IMR-90 (cell line): ENCODE measurements at regions not wholly inside any gene's neighbourhood (a gene's known extent, or its start where the extent isn't known, plus 50 kb on each side); places are given as distances from the start of the nearest gene placed in this dataset.

Experiments used
- ATAC-seq: fragments of 200-7000 bp; cut with Tn5 transposase; 2 replicates; pipeline ENCODE4 v1.9.1; 2020; ENCODE audit warnings: low read depth, mild to moderate bottlenecking, moderate library complexity
- BruUV-seq: library from RNA; stranded (reverse); fragments of 400-500 nt; replicated peaks from 2 replicates; lab custom pipeline; 2021; lab: Mats Ljungman, UMichigan
- CTCF ChIA-PET: fragments of 300-600 bp; formaldehyde crosslinking; extraction: SDS; loops from one replicate; lab custom pipeline; 2021; ENCODE audit warnings: antibody characterized with exemption; lab: Yijun Ruan, JAX
- POLR2A ChIA-PET: fragments of 300-600 bp; sonication (Branson Sonifier 250); formaldehyde crosslinking; loops from one replicate; lab custom pipeline; 2022; ENCODE audit warnings: antibody characterized with exemption; ENCODE audit not compliant: unreplicated experiment; lab: Charles Lee
- DNase-seq: peaks from one replicate; pipeline ENCODE4 v3.0.0; 2013
- H2AFZ ChIP-seq: replicated peaks from 2 replicates; pipeline ENCODE3; 2013; ENCODE audit warnings: low read length, mild to moderate bottlenecking; ENCODE audit not compliant: poor library complexity
- H2AK5ac ChIP-seq: 2 replicates; pipeline ENCODE4 v1.6.1; 2013; ENCODE audit warnings: low read depth, low read length, inconsistent platforms
- H2AK9ac ChIP-seq: replicated peaks from 2 replicates; pipeline ENCODE3; 2013; ENCODE audit warnings: mild to moderate bottlenecking, low read depth, low read length, moderate library complexity; ENCODE audit not compliant: poor library complexity
- H2BK120ac ChIP-seq: 2 replicates; pipeline ENCODE4 v1.6.1; 2013; ENCODE audit warnings: low read depth, low read length, inconsistent platforms
- H2BK15ac ChIP-seq: 3 replicates; pipeline ENCODE4 v1.6.1; 2013; ENCODE audit warnings: low read depth, low read length, inconsistent platforms
- H2BK20ac ChIP-seq: 2 replicates; pipeline ENCODE4 v1.6.1; 2013; ENCODE audit warnings: low read depth, mild to moderate bottlenecking, inconsistent platforms, low read length, moderate library complexity
- H2BK5ac ChIP-seq: 2 replicates; pipeline ENCODE4 v1.6.1; 2013; ENCODE audit warnings: mild to moderate bottlenecking, low read depth, low read length, inconsistent platforms; ENCODE audit not compliant: poor library complexity, severe bottlenecking
- H3K14ac ChIP-seq: replicated peaks from 2 replicates; pipeline ENCODE4 v1.6.1; 2013; ENCODE audit warnings: low read depth, low read length, inconsistent platforms
- H3K18ac ChIP-seq: 2 replicates; pipeline ENCODE4 v1.6.1; 2013; ENCODE audit warnings: low read depth, low read length, control low read depth
- H3K23ac ChIP-seq: 2 replicates; pipeline ENCODE4 v1.6.1; 2013; ENCODE audit warnings: low read depth, low read length, inconsistent platforms
- H3K27ac ChIP-seq: 2 replicates; pipeline ENCODE4 v1.5.1; 2013; ENCODE audit warnings: mild to moderate bottlenecking, control low read depth, low read length; ENCODE audit not compliant: insufficient read depth
- H3K27me3 ChIP-seq: 2 replicates; pipeline ENCODE4 v1.6.1; 2013; ENCODE audit warnings: low read length; ENCODE audit not compliant: control insufficient read depth, insufficient read depth
- H3K36me3 ChIP-seq: 2 replicates; pipeline ENCODE4 v1.6.1; 2013; ENCODE audit warnings: low read length, mixed read lengths; ENCODE audit not compliant: control insufficient read depth, insufficient read depth
- H3K4ac ChIP-seq: 2 replicates; pipeline ENCODE4 v1.6.1; 2013; ENCODE audit warnings: low read depth, low read length, inconsistent platforms
- H3K4me1 ChIP-seq: 2 replicates; pipeline ENCODE4 v1.6.1; 2013; ENCODE audit warnings: low read length, mixed read lengths; ENCODE audit not compliant: control insufficient read depth, insufficient read depth
- H3K4me2 ChIP-seq: 2 replicates; pipeline ENCODE4 v1.6.1; 2013; ENCODE audit warnings: low read depth, mild to moderate bottlenecking, control low read depth, low read length, moderate library complexity
- H3K4me3 ChIP-seq: 2 replicates; pipeline ENCODE4 v1.5.1; 2013; ENCODE audit warnings: low read depth, mild to moderate bottlenecking, control low read depth, low read length, moderate library complexity; ENCODE audit not compliant: insufficient read depth
- H3K56ac ChIP-seq: 2 replicates; pipeline ENCODE4 v1.6.1; 2013; ENCODE audit warnings: low read length, inconsistent platforms; ENCODE audit not compliant: insufficient read depth; ENCODE audit errors: extremely low read depth
- H3K79me1 ChIP-seq, 2 experiments: 2 replicates each; pipeline ENCODE4 v1.6.1; 2013; ENCODE audit warnings: low read length in 2 of 2, inconsistent platforms in 1 of 2, low read depth in 1 of 2
- H3K9ac ChIP-seq: 2 replicates; pipeline ENCODE4 v1.6.1; 2013; ENCODE audit warnings: low read depth, low read length, control low read depth
- H3K9me1 ChIP-seq: 2 replicates; pipeline ENCODE4 v1.6.1; 2013; ENCODE audit warnings: low read length, inconsistent platforms; ENCODE audit not compliant: insufficient read depth
- H3K9me3 ChIP-seq: 2 replicates; pipeline ENCODE4 v1.6.1; 2013; ENCODE audit warnings: low read length; ENCODE audit not compliant: control insufficient read depth, insufficient read depth
- H4K20me1 ChIP-seq: 2 replicates; pipeline ENCODE4 v1.6.1; 2013; ENCODE audit warnings: low read length, inconsistent platforms; ENCODE audit not compliant: insufficient read depth
- H4K5ac ChIP-seq: 2 replicates; pipeline ENCODE4 v1.6.1; 2013; ENCODE audit warnings: mild to moderate bottlenecking, low read depth, low read length, control low read depth
- H4K8ac ChIP-seq, 2 experiments: 2 replicates each; pipeline ENCODE4 v1.6.1; 2013; ENCODE audit warnings: low read depth in 2 of 2, low read length in 2 of 2, control low read depth in 1 of 2, inconsistent platforms in 1 of 2
- H4K91ac ChIP-seq: 2 replicates; pipeline ENCODE4 v1.6.1; 2013; ENCODE audit warnings: low read depth, low read length, inconsistent platforms; ENCODE audit not compliant: insufficient read depth
- BHLHE40 ChIP-seq: fragments of 150-350 bp; IDR thresholded peaks from 2 replicates; pipeline ENCODE4 v1.6.1; 2016; ENCODE audit warnings: mild to moderate bottlenecking, low read depth, low read length
- CEBPB ChIP-seq: IDR thresholded peaks from 2 replicates; pipeline ENCODE4 v1.6.1; 2012; ENCODE audit warnings: low read depth, low read length, improper control_type of control experiment
- CHD1 ChIP-seq: IDR thresholded peaks from 2 replicates; pipeline ENCODE4 v1.6.1; 2012; ENCODE audit warnings: low read depth, low read length, improper control_type of control experiment
- CTCF ChIP-seq: conservative IDR thresholded peaks from 2 replicates; pipeline ENCODE4 v1.5.1; 2012; ENCODE audit warnings: mild to moderate bottlenecking, low read depth, low read length, improper control_type of control experiment
- ELK1 ChIP-seq: fragments of 150-350 bp; IDR thresholded peaks from 2 replicates; pipeline ENCODE4 v1.6.1; 2016; ENCODE audit warnings: low read depth, mild to moderate bottlenecking, low read length, moderate library complexity, borderline replicate concordance
- FOS ChIP-seq: fragments of 150-350 bp; IDR thresholded peaks from 2 replicates; pipeline ENCODE4 v1.6.1; 2016; ENCODE audit warnings: low read depth, low read length
- MAFK ChIP-seq: IDR thresholded peaks from 2 replicates; pipeline ENCODE4 v1.6.1; 2012; ENCODE audit warnings: low read depth, low read length, improper control_type of control experiment
- MAZ ChIP-seq: IDR thresholded peaks from 2 replicates; pipeline ENCODE4 v1.6.1; 2012; ENCODE audit warnings: low read depth, mild to moderate bottlenecking, low read length, improper control_type of control experiment, moderate library complexity, borderline replicate concordance
- MXI1 ChIP-seq: IDR thresholded peaks from 2 replicates; pipeline ENCODE4 v1.6.1; 2012; ENCODE audit warnings: low read depth, mild to moderate bottlenecking, low read length, moderate library complexity, borderline replicate concordance
- NFE2L2 ChIP-seq: fragments of 150-350 bp; IDR thresholded peaks from 2 replicates; pipeline ENCODE4 v1.6.1; 2016; ENCODE audit warnings: low read depth, mild to moderate bottlenecking, low read length
- POLR2A ChIP-seq: IDR thresholded peaks from 2 replicates; pipeline ENCODE4 v1.6.1; 2012; ENCODE audit warnings: mild to moderate bottlenecking, low read depth, low read length
- RAD21 ChIP-seq: IDR thresholded peaks from 2 replicates; pipeline ENCODE4 v1.6.1; 2012; ENCODE audit warnings: low read length, improper control_type of control experiment
- RCOR1 ChIP-seq: IDR thresholded peaks from 2 replicates; pipeline ENCODE4 v1.6.1; 2012; ENCODE audit warnings: mild to moderate bottlenecking, low read length, improper control_type of control experiment; ENCODE audit not compliant: insufficient replicate concordance
- RFX5 ChIP-seq: IDR thresholded peaks from 2 replicates; pipeline ENCODE4 v1.8.0; 2012; ENCODE audit warnings: low read depth, mild to moderate bottlenecking, low read length, moderate library complexity
- SMC3 ChIP-seq: fragments of 150-350 bp; IDR thresholded peaks from 2 replicates; pipeline ENCODE4 v1.6.1; 2016; ENCODE audit warnings: low read depth, mild to moderate bottlenecking, antibody characterized with exemption, low read length, moderate library complexity
- USF2 ChIP-seq: fragments of 150-350 bp; IDR thresholded peaks from 2 replicates; pipeline ENCODE4 v1.6.1; 2017; ENCODE audit warnings: mild to moderate bottlenecking, antibody characterized with exemption, low read length, low read depth
- WGBS, 2 experiments: methylation state at CpG; one replicate each; pipeline versions ENCODE4 v1.1.5 to v1.1.7; 2013; ENCODE audit warnings: missing lambda C conversion rate in 2 of 2; ENCODE audit not compliant: insufficient read length in 1 of 2; ENCODE audit errors: extremely low coverage in 2 of 2; 5-methylcytosine and 5-hydroxymethylcytosine counted together
- dilution Hi-C: fragments of 300-500 bp; cut with HindIII; formaldehyde crosslinking; loops from one replicate; pipeline ENCODE4 v1.14.3; 2018; ENCODE audit warnings: low sequenced_read_pairs; ENCODE audit not compliant: unreplicated experiment
- in situ Hi-C: fragments of 300-500 bp; cut with MboI; formaldehyde crosslinking; loops from 3 replicates; pipeline ENCODE4 v1.14.3; 2019; ENCODE audit warnings: low sequenced_read_pairs, inconsistent platforms, mixed read lengths
- intact Hi-C: fragments of 100-400 bp; cut with micrococcal nuclease; formaldehyde crosslinking; loops from 2 replicates; pipeline ENCODE4 v1.10.0; 2022

- ChIA-PET CTCF (no interaction called here), POLR2A (no interaction called here)
- no peaks in the 10 kb centered on the region for H3K79me1 ChIP-seq
- no peak overlapping the region for H3K18ac ChIP-seq
- DNase-seq (no peak), ATAC-seq (no peak)
- no peak overlapping the region for H3K14ac ChIP-seq
- no peaks in the 10 kb centered on the region for H3K27me3 ChIP-seq
- intact Hi-C loops (no loop called here), dilution Hi-C loops (no loop called here), in situ Hi-C loops (no loop called here)
- H3K4me3 ChIP-seq = no peak overlapping the region
- no peak overlapping the region for H3K23ac ChIP-seq
- no TSS peak for BruUV-seq
- no peak overlapping the region for H3K27ac ChIP-seq
- H4K5ac ChIP-seq = no peak overlapping the region
- no peak overlapping the region for H4K91ac ChIP-seq
- H3K9me1 ChIP-seq = no peaks in the 10 kb centered on the region
- H2AFZ ChIP-seq = no peak overlapping the region
- no CpG with 5 or more reads among the region's 5 CpGs for WGBS, 2 experiments
- H4K8ac ChIP-seq = no peak overlapping the region
- H3K9ac ChIP-seq = no peak overlapping the region
- no peak overlapping the region for H3K56ac ChIP-seq
- no peak overlapping the region for H3K4me2 ChIP-seq
- H2AK9ac ChIP-seq = no peak overlapping the region
- no peak overlapping the region for H2BK5ac ChIP-seq
- H3K4me1 ChIP-seq = no peaks in the 10 kb centered on the region
- H3K4ac ChIP-seq = no peak overlapping the region
- H2BK120ac ChIP-seq = no peak overlapping the region
- no peak overlapping the region for H2AK5ac ChIP-seq
- no peaks in the 10 kb centered on the region for H4K20me1 ChIP-seq
- H2BK15ac ChIP-seq = no peak overlapping the region
- no peak overlapping the region for H2BK20ac ChIP-seq
- TF ChIP-seq MXI1 (no peak), NFE2L2 (no peak), CHD1 (no peak), CEBPB (no peak), MAFK (no peak), MAZ (no peak), SMC3 (no peak), ELK1 (no peak), FOS (no peak), BHLHE40 (no peak), POLR2A (no peak), CTCF (no peak), USF2 (no peak), RFX5 (no peak), RCOR1 (no peak), RAD21 (no peak)
- H3K36me3 ChIP-seq = no peaks in the 10 kb centered on the region
- H3K9me3 ChIP-seq = peaks cover 2% of the 10 kb centered on the region; the same call in 1 of the 2 replicates
Observed at GRCh38 chr2:7661502-7661901, 744.3 kb downstream of the RNF144A start.
